NCI-H748 (cell line): ENCODE measurements at regions not wholly inside any gene's neighbourhood (a gene's known extent, or its start where the extent isn't known, plus 50 kb on each side); places are given as distances from the start of the nearest gene placed in this dataset.

Source experiments
- DNase-seq: peaks from one replicate; lab custom pipeline; 2025; ENCODE audit not compliant: unreplicated experiment; lab: John Stamatoyannopoulos, UW

- DNase-seq, result no peak
Measured at GRCh38 chr2:207286106-207286505, 120.4 kb upstream of the KLF7 start.

- DNase-seq, result no peak
Measured at GRCh38 chr2:207288628-207289027, 122.9 kb upstream of the KLF7 start.

- DNase-seq, result peak; percentile 9
Measured at GRCh38 chr2:207289295-207290018, 123.7 kb upstream of the KLF7 start.

- DNase-seq, result no peak
Measured at GRCh38 chr2:207290833-207291624, 125.3 kb upstream of the KLF7 start.

GRCh38 chr2:207291625-207292252 is 126.0 kb upstream of the KLF7 start:
- no peak for DNase-seq

DNA sequence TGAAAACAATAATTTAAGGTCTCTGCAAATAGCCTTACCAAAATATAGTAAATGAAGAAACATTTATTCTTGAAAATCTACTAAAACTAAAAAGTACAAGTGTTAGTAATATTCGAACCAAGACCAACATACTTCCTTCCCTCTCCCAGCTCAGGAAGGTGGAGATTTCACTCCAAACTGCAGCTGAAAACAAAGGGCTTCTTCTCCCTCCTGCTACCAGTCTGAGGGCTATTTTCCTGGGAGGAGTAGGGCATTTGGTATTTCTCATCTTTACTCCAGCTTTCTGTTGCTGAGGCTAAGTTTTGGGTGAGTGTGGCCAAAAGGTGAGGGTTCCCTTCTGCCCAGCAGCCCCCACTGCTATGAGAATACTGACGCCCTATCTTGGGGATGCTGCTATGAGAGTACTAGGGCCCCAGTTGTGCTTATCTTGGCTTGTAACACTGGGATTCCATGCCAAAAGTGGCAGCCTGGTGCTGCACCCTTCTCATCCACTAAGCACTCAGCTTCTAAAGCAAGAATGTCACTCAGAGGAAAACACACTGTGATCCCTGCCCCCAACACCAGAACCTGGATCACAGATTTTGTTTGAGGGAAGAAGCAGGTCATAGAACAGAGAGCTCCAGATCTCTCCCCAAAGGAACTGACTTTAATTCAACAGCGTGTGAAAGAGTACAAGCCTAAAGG is 130.7 kb upstream of the KLF7 start:
- no peak for DNase-seq

- no peak for DNase-seq
Measured at GRCh38 chr2:207300817-207301216, 135.1 kb upstream of the KLF7 start.

GRCh38 chr2:207304761-207305160 is 139.0 kb upstream of the KLF7 start:
- DNase-seq, result no peak

- no peak for DNase-seq
Measured at GRCh38 chr2:207308519-207309224, 142.9 kb upstream of the KLF7 start.

GRCh38 chr2:207311316-207312005 is 145.7 kb upstream of the KLF7 start:
- peak; percentile 20 for DNase-seq

- DNase-seq, result no peak
Measured at GRCh38 chr2:207312006-207312356, 146.2 kb upstream of the KLF7 start.

DNA sequence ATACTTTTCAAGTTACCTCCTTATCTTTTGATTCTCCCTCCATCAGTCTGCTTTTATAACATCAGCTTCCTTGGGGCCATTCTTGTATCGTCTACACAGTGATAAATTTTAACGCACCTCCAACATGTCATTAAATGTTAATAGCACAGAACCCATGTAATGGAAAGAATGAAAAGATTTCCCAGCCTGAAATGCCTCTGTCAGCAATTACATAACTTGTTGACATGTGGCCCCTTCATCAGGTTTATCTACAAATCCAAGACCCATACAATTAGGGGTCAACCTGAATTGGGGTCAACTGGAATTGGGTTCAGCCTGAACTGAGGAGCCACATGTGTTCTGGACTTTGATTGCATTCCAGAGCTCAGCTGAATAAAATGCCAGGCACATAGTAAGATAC is 148.2 kb upstream of the KLF7 start:
- no peak for DNase-seq

DNA sequence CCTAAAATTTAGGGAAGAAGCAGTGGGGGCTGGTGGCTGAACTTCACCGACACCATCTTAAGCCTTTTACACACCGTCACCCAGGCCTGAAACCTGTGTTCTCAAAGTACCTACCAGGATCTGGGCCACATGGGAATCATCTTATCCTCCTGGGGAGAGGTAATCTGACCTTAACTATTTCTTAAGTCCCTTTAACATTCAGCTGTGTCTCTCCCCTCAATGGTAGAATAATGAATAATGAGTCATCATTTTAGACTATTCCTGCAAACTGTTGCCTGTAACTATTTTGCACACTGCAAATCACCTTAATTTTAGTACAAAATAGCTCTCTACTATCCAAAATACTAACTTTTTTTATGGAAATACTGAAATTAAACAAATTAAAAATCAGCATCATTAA is 149.4 kb upstream of the KLF7 start:
- DNase-seq, result no peak

DNA sequence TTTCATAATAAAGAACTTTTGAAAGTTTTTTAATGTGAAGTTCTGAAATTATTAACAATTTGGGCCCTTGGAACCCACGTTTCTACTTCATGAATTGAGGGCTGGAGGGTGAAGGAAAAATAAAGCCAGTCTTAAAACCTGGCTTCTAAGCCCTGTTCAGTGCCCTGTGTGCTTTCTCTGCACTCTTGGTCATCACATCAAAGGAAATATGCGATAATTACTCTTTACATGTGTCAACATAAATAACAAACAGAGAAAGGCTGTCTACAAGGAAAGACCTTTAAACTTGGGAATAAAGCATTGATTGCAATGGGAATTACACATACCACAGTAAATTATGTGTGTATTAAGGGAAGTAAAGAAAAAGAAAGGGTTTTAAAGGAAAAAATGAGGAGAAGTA is 150.7 kb upstream of the KLF7 start:
- no peak for DNase-seq

DNA sequence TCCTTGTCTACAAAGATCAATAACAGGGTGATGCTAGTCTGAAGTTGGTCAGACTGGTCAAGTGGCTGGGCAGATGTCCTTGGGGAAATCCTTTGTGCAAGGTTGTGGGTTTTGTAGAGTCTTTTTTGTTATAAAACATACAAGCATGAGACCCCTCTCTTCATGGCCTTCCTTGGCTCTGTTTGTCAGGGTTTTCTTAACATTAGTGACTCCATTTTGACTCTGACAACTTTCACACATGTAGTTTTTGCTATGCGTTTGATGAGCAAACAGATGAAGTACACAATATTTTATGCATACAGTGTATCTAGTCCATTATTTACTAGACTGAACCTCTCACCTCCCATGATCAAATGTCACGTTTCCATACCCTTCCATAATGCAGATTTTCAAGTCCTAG is 151.2 kb upstream of the KLF7 start:
- no peak for DNase-seq

- DNase-seq, result no peak
Measured at GRCh38 chr2:207317378-207317984, 151.7 kb upstream of the KLF7 start.

DNA sequence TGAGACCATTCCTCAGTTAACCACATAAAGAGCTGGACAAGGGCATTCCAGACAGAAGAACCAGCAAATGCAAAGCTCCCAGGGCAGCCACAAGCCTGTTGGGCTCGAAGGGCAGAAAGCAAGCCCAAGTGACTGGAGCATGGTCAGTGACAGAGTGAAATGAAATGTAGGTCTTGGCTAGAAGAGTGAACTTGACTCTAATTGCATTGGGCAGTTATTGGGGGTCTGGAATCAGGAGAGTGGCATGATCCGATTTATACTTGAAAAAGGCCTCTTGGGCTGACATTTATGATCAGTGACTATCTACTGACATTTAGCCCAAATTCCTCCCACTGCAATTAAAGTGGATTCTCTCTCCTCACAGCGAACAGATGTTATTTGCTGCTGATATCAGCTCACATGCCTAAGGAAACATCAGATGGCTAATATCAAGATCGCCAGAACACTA is 152.5 kb upstream of the KLF7 start:
- no peak for DNase-seq

DNA sequence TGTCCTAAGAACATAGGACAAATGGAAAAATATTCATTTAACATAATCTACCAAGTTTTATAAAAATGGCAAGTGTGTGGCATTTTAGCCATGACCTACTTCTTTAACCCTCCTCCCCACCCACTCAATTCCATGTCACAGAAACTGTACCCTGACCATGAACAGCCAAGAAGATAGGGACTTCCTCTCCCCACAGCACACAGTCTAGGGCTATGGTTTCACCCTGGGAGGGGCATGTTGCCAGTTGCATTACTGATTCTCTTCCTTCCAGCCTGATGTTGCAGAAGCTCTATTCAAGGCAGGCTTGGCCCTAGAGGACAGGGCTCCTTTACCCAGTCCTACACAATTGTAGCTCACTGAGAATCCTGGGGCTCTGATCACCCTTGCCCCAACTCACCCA is 153.6 kb upstream of the KLF7 start:
- no peak for DNase-seq

DNA sequence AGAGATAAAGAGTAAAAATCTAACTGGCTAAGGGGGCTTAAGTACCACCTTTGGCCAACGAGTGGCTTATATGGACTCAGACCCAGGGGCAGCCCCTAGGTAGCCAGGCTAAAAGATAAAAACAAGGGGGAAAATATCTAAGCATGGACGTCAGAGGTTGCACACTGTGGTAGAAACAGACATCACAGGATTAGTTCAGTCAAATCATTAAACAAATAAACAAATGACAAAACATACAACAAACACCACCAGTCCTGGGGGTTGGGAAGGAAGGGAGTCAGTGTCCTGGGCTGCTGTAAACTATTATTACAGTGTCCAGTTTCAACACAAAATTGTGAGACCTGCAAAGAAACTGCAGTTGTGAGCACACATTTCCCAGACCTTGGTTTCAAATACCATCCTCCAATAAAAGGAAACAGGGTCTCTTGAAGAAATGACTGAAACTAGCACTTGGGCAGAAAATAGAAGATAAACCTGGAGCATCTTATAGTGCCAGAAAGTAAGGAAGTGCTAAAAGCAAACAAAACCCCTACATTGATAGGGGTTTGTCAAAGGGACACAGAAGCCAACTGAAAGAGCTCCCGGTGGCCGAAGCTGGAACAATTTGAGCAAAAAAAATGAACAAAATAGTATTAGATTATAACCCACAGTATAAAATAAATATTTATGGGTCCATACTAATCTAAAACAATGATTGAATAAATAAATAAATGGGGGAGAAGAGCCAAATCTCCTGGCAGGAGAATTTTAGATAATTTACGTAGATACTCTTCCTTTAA is 154.8 kb upstream of the KLF7 start:
- no peak for DNase-seq
